H9 (cell line): ENCODE measurements at regions not wholly inside any gene's neighbourhood (a gene's known extent, or its start where the extent isn't known, plus 50 kb on each side); places are given as distances from the start of the nearest gene placed in this dataset.

Experiments
- DNase-seq: peaks from one replicate; pipeline ENCODE4 v3.0.0-alpha.2; 2017
- H2AFZ ChIP-seq: one replicate; pipeline ENCODE4 v1.6.1; 2013; ENCODE audit warnings: mild to moderate bottlenecking, low read length, control low read depth, moderate library complexity
- H2AK5ac ChIP-seq: 2 replicates; pipeline ENCODE4 v1.6.1; 2013; ENCODE audit warnings: low read length, control low read depth, mixed read lengths; ENCODE audit not compliant: insufficient read length
- H2BK120ac ChIP-seq: one replicate; pipeline ENCODE4 v1.6.1; 2013; ENCODE audit warnings: low read depth, mild to moderate bottlenecking, low read length, control low read depth, inconsistent platforms; ENCODE audit not compliant: poor library complexity, severe bottlenecking
- H2BK12ac ChIP-seq: 2 replicates; pipeline ENCODE4 v1.6.1; 2013; ENCODE audit warnings: low read length, control low read depth, mixed read lengths, low read depth; ENCODE audit not compliant: insufficient read length
- H2BK15ac ChIP-seq: 2 replicates; pipeline ENCODE4 v1.6.1; 2013; ENCODE audit warnings: low read depth, low read length, control low read depth
- H2BK20ac ChIP-seq: one replicate; pipeline ENCODE4 v1.6.1; 2013; ENCODE audit warnings: low read depth, mild to moderate bottlenecking, low read length, control low read depth, inconsistent platforms; ENCODE audit not compliant: poor library complexity, severe bottlenecking
- H2BK5ac ChIP-seq: 2 replicates; pipeline ENCODE4 v1.6.1; 2013; ENCODE audit warnings: low read length, control low read depth, mixed read lengths; ENCODE audit not compliant: insufficient read length
- H3K14ac ChIP-seq: 2 replicates; pipeline ENCODE4 v1.6.1; 2013; ENCODE audit warnings: low read length, control low read depth; ENCODE audit not compliant: insufficient read depth
- H3K18ac ChIP-seq: 2 replicates; pipeline ENCODE4 v1.6.1; 2013; ENCODE audit warnings: low read depth, mild to moderate bottlenecking, mixed read lengths, low read length, control low read depth; ENCODE audit not compliant: insufficient read length
- H3K23ac ChIP-seq: 2 replicates; pipeline ENCODE4 v1.6.1; 2013; ENCODE audit warnings: low read length, control low read depth, mixed read lengths, low read depth; ENCODE audit not compliant: insufficient read length
- H3K23me2 ChIP-seq: 2 replicates; pipeline ENCODE4 v1.6.1; 2013; ENCODE audit warnings: low read depth, mild to moderate bottlenecking, mixed read lengths, low read length, control low read depth; ENCODE audit not compliant: insufficient read length, poor library complexity, severe bottlenecking
- H3K27ac ChIP-seq: 2 replicates; pipeline ENCODE4 v1.5.1; 2013; ENCODE audit warnings: low read length, control low read depth, mixed read lengths, low read depth; ENCODE audit not compliant: insufficient read length
- H3K27me3 ChIP-seq: 2 replicates; pipeline ENCODE4 v1.6.1; 2013; ENCODE audit warnings: low read length, control low read depth, inconsistent platforms; ENCODE audit not compliant: insufficient read depth
- H3K4ac ChIP-seq: 2 replicates; pipeline ENCODE4 v1.6.1; 2013; ENCODE audit warnings: low read depth, mild to moderate bottlenecking, control low read depth, inconsistent platforms, low read length, moderate library complexity
- H3K4me1 ChIP-seq: 2 replicates; pipeline ENCODE4 v1.6.1; 2013; ENCODE audit warnings: low read length, control low read depth, inconsistent platforms; ENCODE audit not compliant: insufficient read depth
- H3K4me2 ChIP-seq: 2 replicates; pipeline ENCODE4 v1.6.1; 2013; ENCODE audit warnings: low read length, control low read depth, mixed read lengths; ENCODE audit not compliant: insufficient read length, insufficient read depth
- H3K56ac ChIP-seq: 2 replicates; pipeline ENCODE4 v1.6.1; 2013; ENCODE audit warnings: low read depth, mild to moderate bottlenecking, mixed read lengths, low read length, control low read depth; ENCODE audit not compliant: insufficient read length
- H3K79me1 ChIP-seq: 2 replicates; pipeline ENCODE4 v1.6.1; 2013; ENCODE audit warnings: low read depth, mild to moderate bottlenecking, moderate library complexity, low read length, control low read depth, inconsistent platforms; ENCODE audit not compliant: insufficient read depth, poor library complexity, severe bottlenecking
- H3K79me2 ChIP-seq: 2 replicates; pipeline ENCODE4 v1.6.1; 2013; ENCODE audit warnings: low read length, control low read depth, inconsistent platforms; ENCODE audit not compliant: insufficient read depth
- H3K9ac ChIP-seq: 2 replicates; pipeline ENCODE4 v1.6.1; 2013; ENCODE audit warnings: low read length, control low read depth, mixed read lengths; ENCODE audit not compliant: insufficient read length; ENCODE audit errors: extremely low read depth
- H3K9me3 ChIP-seq: one replicate; pipeline ENCODE4 v1.6.1; 2013; ENCODE audit warnings: low read depth, low read length, inconsistent platforms; ENCODE audit not compliant: control insufficient read depth
- H3T11ph ChIP-seq: one replicate; pipeline ENCODE4 v1.6.1; 2013; ENCODE audit warnings: mild to moderate bottlenecking, low read length, control low read depth, inconsistent platforms
- H4K20me1 ChIP-seq: one replicate; pipeline ENCODE4 v1.6.1; 2013; ENCODE audit not compliant: control insufficient read depth, insufficient read length, insufficient read depth
- H4K5ac ChIP-seq: 2 replicates; pipeline ENCODE4 v1.6.1; 2013; ENCODE audit warnings: low read depth, mild to moderate bottlenecking, mixed read lengths, low read length, control low read depth; ENCODE audit not compliant: insufficient read length
- H4K8ac ChIP-seq: replicated peaks from 2 replicates; pipeline ENCODE4 v1.6.1; 2013; ENCODE audit warnings: low read length, control low read depth, mixed read lengths, low read depth; ENCODE audit not compliant: insufficient read length
- H4K91ac ChIP-seq: 2 replicates; pipeline ENCODE4 v1.6.1; 2013; ENCODE audit warnings: low read depth, mild to moderate bottlenecking, moderate library complexity, mixed read lengths, low read length, control low read depth; ENCODE audit not compliant: insufficient read length
- H3K27ac Mint-ChIP-seq, 3 experiments: 2 replicates in 2 of 3; 3 replicates in 1 of 3; pipeline ENCODE4 v1.8.0; 2020 to 2021; ENCODE audit warnings: mixed read lengths in 3 of 3, mild to moderate bottlenecking in 1 of 3, moderate library complexity in 1 of 3
- H3K27me3 Mint-ChIP-seq: 2 replicates; pipeline ENCODE4 v1.8.0; 2021; ENCODE audit warnings: low read depth, mild to moderate bottlenecking, moderate library complexity, mixed read lengths
- H3K36me3 Mint-ChIP-seq, 3 experiments: 2 replicates in 2 of 3; 3 replicates in 1 of 3; pipeline ENCODE4 v1.8.0; 2020 to 2021; ENCODE audit warnings: low read depth in 3 of 3, mixed read lengths in 3 of 3; ENCODE audit not compliant: insufficient read depth in 1 of 3
- H3K4me1 Mint-ChIP-seq, 2 experiments: 2 replicates each; pipeline ENCODE4 v1.8.0; 2020; ENCODE audit warnings: mixed read lengths in 2 of 2
- H3K4me3 Mint-ChIP-seq, 2 experiments: 2 replicates in 1 of 2; 3 replicates in 1 of 2; pipeline ENCODE4 v1.8.0; 2020 to 2021; ENCODE audit warnings: mild to moderate bottlenecking in 2 of 2, mixed read lengths in 2 of 2, moderate library complexity in 1 of 2
- H3K9me3 Mint-ChIP-seq, 2 experiments: 2 replicates in 1 of 2; 3 replicates in 1 of 2; pipeline ENCODE4 v1.8.0; 2020; ENCODE audit warnings: mild to moderate bottlenecking in 2 of 2, mixed read lengths in 2 of 2, moderate library complexity in 1 of 2
- WGBS: extraction: QIAGEN DNeasy Blood & Tissue Kit; methylation state at CpG from one replicate; pipeline ENCODE4 v1.1.7; 2013; ENCODE audit warnings: missing lambda C conversion rate, low lambda C conversion rate, mixed read lengths; ENCODE audit not compliant: insufficient read length; ENCODE audit errors: extremely low coverage; 5-methylcytosine and 5-hydroxymethylcytosine counted together
- TF ChIP-seq, protein P1 (sequence below): fragments of 200-600 bp; sonication (generic); conservative IDR thresholded peaks from 3 replicates; pipeline ENCODE4 v1.8.0; 2021; ENCODE audit warnings: antibody characterized with exemption, mild to moderate bottlenecking

DNA sequence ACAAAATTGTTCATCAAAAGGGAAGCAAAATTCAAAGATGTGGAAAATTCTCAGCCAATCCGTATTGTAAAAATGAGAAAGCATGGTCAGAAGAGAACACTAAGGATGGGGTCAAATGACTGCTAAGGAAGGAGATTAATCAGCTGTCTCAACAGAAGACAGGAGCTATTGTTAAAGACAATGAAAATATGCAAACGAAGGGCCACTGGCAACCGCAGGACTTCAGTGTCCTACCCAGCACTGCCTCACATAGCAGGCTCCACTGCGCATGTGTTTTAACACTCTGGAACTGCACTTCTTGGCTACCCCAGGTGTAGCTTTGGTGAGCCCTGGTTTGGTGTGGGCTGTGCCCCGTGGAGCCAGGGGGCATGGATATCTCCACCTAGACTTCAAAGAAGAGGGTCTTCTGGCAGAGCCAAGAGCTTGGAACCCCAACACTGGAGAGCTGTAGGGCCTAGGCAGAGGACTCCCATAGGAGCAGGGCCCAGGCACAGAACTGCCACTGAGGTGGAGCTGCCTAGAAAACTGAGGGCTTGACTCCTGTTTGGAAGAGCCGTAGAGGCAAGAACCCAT lies 176.2 kb upstream of the GDF10 start:
- Histone ChIP-seq H3K79me2 (no peaks in the 10 kb centered on the region), H3K27me3 (no peaks in the 10 kb centered on the region), H3K9me3 (no peaks in the 10 kb centered on the region), H3K4me2 (no peak overlapping the region), H4K5ac (no peak overlapping the region), H3K14ac (no peak overlapping the region), H3K56ac (no peak overlapping the region), H2BK5ac (no peak overlapping the region), H2BK120ac (no peak overlapping the region), H4K8ac (no peak overlapping the region), H3K23me2 (no peaks in the 10 kb centered on the region), H2BK15ac (no peak overlapping the region), H2AK5ac (no peak overlapping the region), H3K23ac (no peak overlapping the region), H2BK12ac (no peak overlapping the region), H3K79me1 (no peaks in the 10 kb centered on the region), H2AFZ (no peak overlapping the region), H3K27ac (no peak overlapping the region), H3K4me1 (no peaks in the 10 kb centered on the region), H4K20me1 (no peaks in the 10 kb centered on the region), H3K4ac (no peak overlapping the region), H2BK20ac (no peak overlapping the region), H3K9ac (no peak overlapping the region), H4K91ac (no peak overlapping the region), H3T11ph (no peak overlapping the region), H3K18ac (no peak overlapping the region)
- no peak overlapping the region for H3K4me3 Mint-ChIP-seq
- no peaks in the 10 kb centered on the region; the same call in 1 of the 2 replicates for H3K27me3 Mint-ChIP-seq
- H3K36me3 Mint-ChIP-seq = peaks cover 0 to 1% (median 0%) of the 10 kb centered on the region in 3 experiments; a peak in 1 of 7 replicates
- H3K27ac Mint-ChIP-seq = no peak overlapping the region
- peaks cover 5 to 6% of the 10 kb centered on the region in 2 experiments; a peak in 3 of 5 replicates for H3K9me3 Mint-ChIP-seq
- no CpG with 5 or more reads among the region's 6 CpGs for whole genome bisulfite sequencing
- TF ChIP-seq, protein P1, sequence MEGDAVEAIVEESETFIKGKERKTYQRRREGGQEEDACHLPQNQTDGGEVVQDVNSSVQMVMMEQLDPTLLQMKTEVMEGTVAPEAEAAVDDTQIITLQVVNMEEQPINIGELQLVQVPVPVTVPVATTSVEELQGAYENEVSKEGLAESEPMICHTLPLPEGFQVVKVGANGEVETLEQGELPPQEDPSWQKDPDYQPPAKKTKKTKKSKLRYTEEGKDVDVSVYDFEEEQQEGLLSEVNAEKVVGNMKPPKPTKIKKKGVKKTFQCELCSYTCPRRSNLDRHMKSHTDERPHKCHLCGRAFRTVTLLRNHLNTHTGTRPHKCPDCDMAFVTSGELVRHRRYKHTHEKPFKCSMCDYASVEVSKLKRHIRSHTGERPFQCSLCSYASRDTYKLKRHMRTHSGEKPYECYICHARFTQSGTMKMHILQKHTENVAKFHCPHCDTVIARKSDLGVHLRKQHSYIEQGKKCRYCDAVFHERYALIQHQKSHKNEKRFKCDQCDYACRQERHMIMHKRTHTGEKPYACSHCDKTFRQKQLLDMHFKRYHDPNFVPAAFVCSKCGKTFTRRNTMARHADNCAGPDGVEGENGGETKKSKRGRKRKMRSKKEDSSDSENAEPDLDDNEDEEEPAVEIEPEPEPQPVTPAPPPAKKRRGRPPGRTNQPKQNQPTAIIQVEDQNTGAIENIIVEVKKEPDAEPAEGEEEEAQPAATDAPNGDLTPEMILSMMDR = no peak
- DNase-seq = no peak
- H3K4me1 Mint-ChIP-seq = peaks cover 7 to 12% of the 10 kb centered on the region in 2 experiments
